ENCODE measurements at regions not wholly inside any gene's neighbourhood (a gene's known extent, or its start where the extent isn't known, plus 50 kb on each side); places are given as distances from the start of the nearest gene placed in this dataset.
"Not testable (repeated sequence)": the region's sequence is repeated elsewhere in the genome, so short reads cannot be mapped to it uniquely, and the experiment has no call there.

- Mint-ChIP-seq H3K27me3 (peaks cover 9% of the 10 kb centered on the region), H3K36me3 (no peaks in the 10 kb centered on the region), H3K27ac (no peak overlapping the region), H3K9me3 (no peaks in the 10 kb centered on the region), H3K4me3 (no peak overlapping the region), H3K4me1 (no peaks in the 10 kb centered on the region)
- ATAC-seq (ENCODE audit: low read depth in 2 of 2), result no peak
- Histone ChIP-seq H3K4me1 (ENCODE audit: control insufficient read depth, insufficient read depth, low read length, poor library complexity, severe bottlenecking) (no peaks in the 10 kb centered on the region), H3K9me3 (ENCODE audit: control insufficient read depth in 2 of 2, low read length in 2 of 2) (no peaks in the 10 kb centered on the region), H3K36me3 (ENCODE audit: control insufficient read depth, insufficient read depth, low read length) (no peaks in the 10 kb centered on the region), H3K27me3 (ENCODE audit: control insufficient read depth, insufficient read depth, low read length) (no peaks in the 10 kb centered on the region), H3K4me3 (ENCODE audit: low read depth, low read length) (no peak overlapping the region), H3K27ac (ENCODE audit: insufficient read depth, low read length, poor library complexity, severe bottlenecking) (no peak overlapping the region)
- DNase-seq, result no peak
Measured at GRCh38 chr19:33866696-33867095, 70.0 kb downstream of the KCTD15 start.

DNA sequence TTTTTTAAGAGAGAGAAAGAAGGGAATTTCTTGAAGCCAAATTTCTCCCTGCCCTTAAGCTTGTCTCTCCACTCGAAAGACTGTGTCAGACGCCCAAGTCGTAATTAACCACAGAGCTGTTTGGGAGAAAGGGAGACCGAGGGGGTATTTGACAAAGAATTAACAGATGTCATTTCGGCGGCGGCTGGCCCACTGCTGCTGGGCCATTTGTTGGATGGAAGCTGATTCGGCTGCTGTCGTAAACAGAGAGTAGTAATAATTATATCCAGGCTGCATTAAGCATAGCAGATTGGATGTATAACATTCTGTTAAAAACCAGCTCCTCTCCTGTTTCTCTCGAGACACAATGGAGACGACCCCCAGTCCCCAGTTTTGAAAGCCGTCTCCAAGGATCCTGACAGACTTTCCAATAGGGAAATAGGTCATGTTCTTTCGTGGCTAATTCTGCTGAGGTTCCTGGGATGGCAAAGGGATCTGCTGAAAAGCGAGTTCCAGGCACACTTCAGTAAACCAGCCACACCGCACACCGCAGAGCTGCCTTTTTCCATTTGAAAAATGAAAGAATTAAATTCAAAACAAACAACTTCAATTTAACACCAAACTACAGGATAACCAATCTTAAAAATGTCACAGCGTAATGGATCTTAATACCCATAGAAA lies 71.5 kb downstream of the KCTD15 start:
- Histone ChIP-seq H3K27ac (ENCODE audit: insufficient read depth, low read length, poor library complexity, severe bottlenecking) (no peak overlapping the region), H3K4me1 (ENCODE audit: control insufficient read depth, insufficient read depth, low read length, poor library complexity, severe bottlenecking) (no peaks in the 10 kb centered on the region), H3K27me3 (ENCODE audit: control insufficient read depth, insufficient read depth, low read length) (no peaks in the 10 kb centered on the region), H3K9me3 (ENCODE audit: control insufficient read depth in 2 of 2, low read length in 2 of 2) (no peaks in the 10 kb centered on the region), H3K4me3 (ENCODE audit: low read depth, low read length) (no peak overlapping the region), H3K36me3 (ENCODE audit: control insufficient read depth, insufficient read depth, low read length) (no peaks in the 10 kb centered on the region)
- ATAC-seq (ENCODE audit: low read depth in 2 of 2), result no peak
- no peak for DNase-seq
- H3K9me3 Mint-ChIP-seq, result no peaks in the 10 kb centered on the region
- no peak overlapping the region for H3K4me3 Mint-ChIP-seq
- H3K27ac Mint-ChIP-seq, result no peak overlapping the region
- peaks cover 13% of the 10 kb centered on the region for H3K27me3 Mint-ChIP-seq
- H3K4me1 Mint-ChIP-seq, result no peaks in the 10 kb centered on the region
- no peaks in the 10 kb centered on the region for H3K36me3 Mint-ChIP-seq

DNA sequence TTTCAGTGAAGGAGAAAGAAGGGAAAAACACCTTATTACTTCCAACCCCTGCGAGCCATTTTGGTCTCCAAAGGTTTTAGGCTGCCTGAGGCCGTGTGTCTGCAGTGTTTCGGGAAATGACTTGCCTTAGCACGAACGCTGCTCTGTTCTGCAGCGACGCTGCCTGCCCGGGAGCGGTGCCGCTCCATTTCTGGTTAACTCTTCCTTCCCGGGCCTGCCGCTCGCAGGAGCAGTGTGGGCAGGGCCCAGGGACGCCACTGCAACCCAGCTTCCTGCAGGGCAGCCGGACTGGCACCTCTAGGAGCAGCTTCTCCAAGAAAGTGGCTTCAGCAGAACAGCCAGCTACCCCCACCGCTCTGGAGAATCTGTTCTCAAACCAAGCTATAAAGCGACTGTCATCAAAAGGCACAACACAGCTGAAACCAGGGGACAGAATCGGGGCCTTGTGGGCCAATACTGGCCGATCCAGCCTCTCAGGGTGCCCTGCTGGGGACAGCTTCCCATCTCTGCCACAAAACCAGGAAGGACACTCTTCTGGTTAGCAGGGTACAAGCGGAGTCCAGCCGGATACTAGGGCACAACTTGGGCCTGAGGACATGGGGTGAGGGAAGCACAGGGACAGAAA lies 72.2 kb downstream of the KCTD15 start:
- no peak overlapping the region for H3K27ac ChIP-seq (ENCODE audit: insufficient read depth, low read length, poor library complexity, severe bottlenecking)
- Mint-ChIP-seq H3K4me1 (no peaks in the 10 kb centered on the region), H3K9me3 (peaks cover 0 to 2% (median 0%) of the 10 kb centered on the region in 7 donors), H3K4me3 (no peak overlapping the region), H3K27me3 (peaks cover 14% of the 10 kb centered on the region), H3K27ac (no peak overlapping the region), H3K36me3 (no peaks in the 10 kb centered on the region)
- H3K4me1 ChIP-seq (ENCODE audit: control insufficient read depth, insufficient read depth, low read length, poor library complexity, severe bottlenecking), result no peaks in the 10 kb centered on the region
- no peak for ATAC-seq (ENCODE audit: low read depth in 2 of 2)
- no peak overlapping the region for H3K4me3 ChIP-seq (ENCODE audit: low read depth, low read length)
- H3K9me3 ChIP-seq (ENCODE audit: control insufficient read depth in 2 of 2, low read length in 2 of 2), result no peaks in the 10 kb centered on the region
- H3K27me3 ChIP-seq (ENCODE audit: control insufficient read depth, insufficient read depth, low read length), result no peaks in the 10 kb centered on the region
- H3K36me3 ChIP-seq (ENCODE audit: control insufficient read depth, insufficient read depth, low read length), result no peaks in the 10 kb centered on the region
- DNase-seq, result no peak

GRCh38 chr19:33870298-33870932 lies 73.7 kb downstream of the KCTD15 start:
- not testable (repeated sequence) for H3K36me3 ChIP-seq (ENCODE audit: control insufficient read depth, insufficient read depth, low read length); H3K4me1 ChIP-seq (ENCODE audit: control insufficient read depth, insufficient read depth, low read length, poor library complexity, severe bottlenecking); H3K4me3 Mint-ChIP-seq; H3K9me3 ChIP-seq (ENCODE audit: control insufficient read depth in 2 of 2, low read length in 2 of 2); H3K27ac ChIP-seq (ENCODE audit: insufficient read depth, low read length, poor library complexity, severe bottlenecking); DNase-seq; H3K27me3 ChIP-seq (ENCODE audit: control insufficient read depth, insufficient read depth, low read length); H3K4me3 ChIP-seq (ENCODE audit: low read depth, low read length); H3K27ac Mint-ChIP-seq; ATAC-seq (ENCODE audit: low read depth in 2 of 2); H3K36me3 Mint-ChIP-seq; H3K9me3 Mint-ChIP-seq; H3K4me1 Mint-ChIP-seq
- peaks cover 14% of the 10 kb centered on the region for H3K27me3 Mint-ChIP-seq

DNA sequence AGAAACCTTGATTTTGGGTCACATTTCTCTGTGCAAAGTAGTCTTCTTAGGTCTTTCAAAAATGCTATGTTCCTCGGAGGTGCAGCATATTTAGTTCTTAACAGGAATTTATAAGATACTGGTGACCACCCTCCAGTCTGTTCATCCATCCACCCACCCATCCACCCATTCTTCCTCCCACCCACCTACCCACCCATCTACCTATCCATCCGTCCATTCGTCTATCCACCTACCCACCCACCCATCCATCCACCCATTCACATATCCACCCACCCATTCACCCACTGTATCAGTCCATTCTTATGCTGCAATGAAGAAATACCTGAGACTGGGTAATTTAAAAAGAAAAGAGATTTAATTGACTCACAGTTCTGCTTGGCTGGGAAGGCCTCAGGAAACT lies 74.9 kb downstream of the KCTD15 start:
- peaks cover 10% of the 10 kb centered on the region for H3K27me3 Mint-ChIP-seq
- ATAC-seq (ENCODE audit: low read depth in 2 of 2) (no peak), DNase-seq (no peak)
- Histone ChIP-seq H3K36me3 (ENCODE audit: control insufficient read depth, insufficient read depth, low read length) (no peaks in the 10 kb centered on the region), H3K27me3 (ENCODE audit: control insufficient read depth, insufficient read depth, low read length) (no peaks in the 10 kb centered on the region), H3K4me3 (ENCODE audit: low read depth, low read length) (no peak overlapping the region), H3K27ac (ENCODE audit: insufficient read depth, low read length, poor library complexity, severe bottlenecking) (no peak overlapping the region), H3K9me3 (ENCODE audit: control insufficient read depth in 2 of 2, low read length in 2 of 2) (no peaks in the 10 kb centered on the region), H3K4me1 (ENCODE audit: control insufficient read depth, insufficient read depth, low read length, poor library complexity, severe bottlenecking) (no peaks in the 10 kb centered on the region)
- no peak overlapping the region for H3K4me3 Mint-ChIP-seq
- no peaks in the 10 kb centered on the region for H3K36me3 Mint-ChIP-seq
- H3K27ac Mint-ChIP-seq, result no peak overlapping the region
- no peaks in the 10 kb centered on the region for H3K4me1 Mint-ChIP-seq
- H3K9me3 Mint-ChIP-seq, result peaks cover 0 to 2% (median 0%) of the 10 kb centered on the region in 7 donors

DNA sequence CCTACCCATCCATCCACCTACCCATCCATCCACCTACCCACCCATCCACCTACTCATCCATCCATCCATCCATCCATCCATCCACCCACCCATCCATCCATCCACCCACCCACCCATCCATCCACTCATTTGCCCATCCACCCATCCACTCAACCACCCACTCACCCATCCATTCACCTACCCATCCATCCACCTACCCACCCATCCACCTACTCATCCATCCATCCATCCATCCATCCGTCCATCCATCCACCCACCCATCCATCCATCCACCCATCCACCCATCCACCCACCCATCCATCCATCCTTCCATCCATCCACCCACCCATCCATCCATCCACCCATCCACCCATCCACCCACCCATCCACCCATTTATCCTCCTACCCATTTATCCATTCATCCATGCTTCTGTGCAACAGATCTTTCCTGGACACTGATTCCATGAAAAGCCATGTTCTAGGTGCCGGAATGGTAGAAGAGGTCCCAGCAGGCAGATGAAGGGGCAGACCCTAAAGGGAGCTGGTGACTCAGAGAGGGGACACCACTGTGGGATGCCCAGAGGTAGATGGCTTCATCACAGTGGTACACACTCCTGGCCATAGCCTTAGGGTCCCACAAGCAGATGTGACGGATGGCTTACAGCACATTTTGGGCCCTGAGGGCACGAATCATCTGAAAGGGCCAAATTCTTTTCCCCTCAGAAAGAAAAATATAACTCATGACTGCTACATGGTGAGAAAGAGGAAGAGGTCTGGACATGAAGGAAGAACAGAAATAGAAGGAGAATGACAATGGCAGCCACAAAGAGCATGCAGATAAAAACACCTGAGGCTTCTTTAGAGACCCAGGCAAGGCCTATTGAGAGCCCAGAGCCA lies 76.0 kb downstream of the KCTD15 start:
- Mint-ChIP-seq H3K36me3 (no peaks in the 10 kb centered on the region), H3K4me1 (no peaks in the 10 kb centered on the region), H3K27ac (no peak overlapping the region), H3K27me3 (peaks cover 13% of the 10 kb centered on the region), H3K4me3 (no peak overlapping the region), H3K9me3 (peaks cover 0 to 2% (median 0%) of the 10 kb centered on the region in 7 donors)
- Histone ChIP-seq H3K27me3 (ENCODE audit: control insufficient read depth, insufficient read depth, low read length) (no peaks in the 10 kb centered on the region), H3K27ac (ENCODE audit: insufficient read depth, low read length, poor library complexity, severe bottlenecking) (no peak overlapping the region), H3K36me3 (ENCODE audit: control insufficient read depth, insufficient read depth, low read length) (no peaks in the 10 kb centered on the region), H3K9me3 (ENCODE audit: control insufficient read depth in 2 of 2, low read length in 2 of 2) (no peaks in the 10 kb centered on the region), H3K4me1 (ENCODE audit: control insufficient read depth, insufficient read depth, low read length, poor library complexity, severe bottlenecking) (no peaks in the 10 kb centered on the region), H3K4me3 (ENCODE audit: low read depth, low read length) (no peak overlapping the region)
- no peak for ATAC-seq (ENCODE audit: low read depth in 2 of 2)
- no peak for DNase-seq

DNA sequence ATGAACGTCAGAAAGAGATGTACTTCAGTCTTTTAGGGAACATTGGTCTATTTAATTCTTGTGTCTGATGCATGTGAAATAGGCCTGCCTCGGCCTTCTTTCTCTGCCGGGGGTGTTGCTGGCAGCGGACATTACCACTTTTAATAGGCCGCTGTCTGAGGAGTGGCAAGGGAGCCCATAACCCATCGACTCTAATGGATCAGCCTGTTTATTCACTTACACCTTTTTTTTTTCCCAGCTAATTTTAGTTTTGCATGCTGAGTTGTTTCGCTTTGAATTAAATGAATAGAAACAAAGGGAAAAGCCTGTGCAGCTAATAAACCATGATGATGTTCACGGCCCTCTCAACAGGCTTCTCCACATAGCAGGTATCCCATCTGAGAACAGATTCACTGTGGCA lies 78.4 kb downstream of the KCTD15 start:
- Mint-ChIP-seq H3K36me3 (no peaks in the 10 kb centered on the region), H3K27ac (no peak overlapping the region), H3K4me3 (no peak overlapping the region), H3K9me3 (peaks cover 0 to 2% (median 0%) of the 10 kb centered on the region in 7 donors), H3K27me3 (peaks cover 13% of the 10 kb centered on the region), H3K4me1 (no peaks in the 10 kb centered on the region)
- ATAC-seq (ENCODE audit: low read depth in 2 of 2) (no peak), DNase-seq (no peak)
- H3K4me3 ChIP-seq (ENCODE audit: low read depth, low read length), result no peak overlapping the region
- no peaks in the 10 kb centered on the region for H3K4me1 ChIP-seq (ENCODE audit: control insufficient read depth, insufficient read depth, low read length, poor library complexity, severe bottlenecking)
- H3K9me3 ChIP-seq (ENCODE audit: control insufficient read depth in 2 of 2, low read length in 2 of 2), result no peaks in the 10 kb centered on the region
- no peaks in the 10 kb centered on the region for H3K27me3 ChIP-seq (ENCODE audit: control insufficient read depth, insufficient read depth, low read length)
- no peaks in the 10 kb centered on the region for H3K36me3 ChIP-seq (ENCODE audit: control insufficient read depth, insufficient read depth, low read length)
- H3K27ac ChIP-seq (ENCODE audit: insufficient read depth, low read length, poor library complexity, severe bottlenecking), result no peak overlapping the region
